ENCODE measurements at regions not wholly inside any gene's neighbourhood (a gene's known extent, or its start where the extent isn't known, plus 50 kb on each side); places are given as distances from the start of the nearest gene placed in this dataset.
"Not testable (repeated sequence)": the region's sequence is repeated elsewhere in the genome, so short reads cannot be mapped to it uniquely, and the experiment has no call there.

- H3K4me1 ChIP-seq (ENCODE audit: control insufficient read depth, insufficient read depth, low read length); H3K27me3 ChIP-seq (ENCODE audit: control insufficient read depth, insufficient read depth, low read length); H3K4me3 ChIP-seq (ENCODE audit: low read length); H3K4me2 ChIP-seq (ENCODE audit: low read length); H3K9ac ChIP-seq (ENCODE audit: low read depth, low read length); H3K36me3 ChIP-seq (ENCODE audit: insufficient read depth, low read length); H3K9me3 ChIP-seq (replicated peaks; ENCODE audit: low read length): not testable (repeated sequence)
These were observed 51.3 kb upstream of the RIOK2 start for GRCh38 chr5:97234380-97234779.

DNA sequence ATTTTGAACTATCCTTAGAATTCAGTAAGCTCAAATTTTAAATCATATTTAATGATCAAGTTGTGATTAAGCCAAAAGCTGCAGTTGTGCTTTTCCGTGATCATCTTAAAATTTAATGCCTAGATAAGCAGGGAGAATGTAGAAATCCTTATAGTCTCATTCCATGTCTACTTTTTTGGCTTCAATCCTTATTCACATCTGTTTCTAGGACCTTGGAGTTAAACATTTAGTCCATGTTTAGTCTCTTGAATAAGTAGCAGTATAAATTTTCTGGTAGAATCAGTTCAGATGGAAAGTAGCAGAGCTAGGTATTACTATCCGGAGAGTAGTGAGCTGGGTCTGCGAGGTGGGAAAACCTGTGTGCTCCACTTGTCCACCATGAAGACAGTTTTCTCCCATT is 59.3 kb upstream of the RIOK2 start:
- Histone ChIP-seq H3K4me1 (ENCODE audit: control insufficient read depth, insufficient read depth, low read length) (no peaks in the 10 kb centered on the region), H3K27me3 (ENCODE audit: control insufficient read depth, insufficient read depth, low read length) (no peaks in the 10 kb centered on the region), H3K36me3 (ENCODE audit: insufficient read depth, low read length) (no peaks in the 10 kb centered on the region), H3K9me3 (replicated peaks; ENCODE audit: low read length) (no peaks in the 10 kb centered on the region), H3K9ac (ENCODE audit: low read depth, low read length) (no peak overlapping the region), H3K4me3 (ENCODE audit: low read length) (no peak overlapping the region), H3K4me2 (ENCODE audit: low read length) (no peak overlapping the region)

DNA sequence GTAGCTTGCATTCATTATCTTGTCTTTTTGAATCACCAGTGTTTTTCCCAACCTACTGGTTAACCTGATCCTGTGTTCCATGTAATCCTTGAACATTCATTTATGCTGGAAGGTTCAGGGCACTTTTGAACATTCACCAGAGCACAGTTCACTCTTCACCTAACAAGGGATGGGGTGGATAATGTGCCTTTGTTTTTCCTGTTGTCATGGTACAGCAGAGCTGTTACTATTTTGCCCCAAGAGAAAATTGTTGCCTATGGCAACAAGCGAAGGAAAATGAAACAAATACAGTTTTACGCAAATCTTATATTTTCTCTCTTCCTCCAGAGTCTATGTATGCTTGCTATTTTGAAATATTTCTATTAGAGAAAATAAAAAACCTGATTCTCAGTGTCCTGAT is 60.3 kb upstream of the RIOK2 start:
- Histone ChIP-seq H3K27me3 (ENCODE audit: control insufficient read depth, insufficient read depth, low read length) (no peaks in the 10 kb centered on the region), H3K9me3 (replicated peaks; ENCODE audit: low read length) (no peaks in the 10 kb centered on the region), H3K4me3 (ENCODE audit: low read length) (no peak overlapping the region), H3K4me2 (ENCODE audit: low read length) (no peak overlapping the region), H3K9ac (ENCODE audit: low read depth, low read length) (no peak overlapping the region), H3K36me3 (ENCODE audit: insufficient read depth, low read length) (no peaks in the 10 kb centered on the region), H3K4me1 (ENCODE audit: control insufficient read depth, insufficient read depth, low read length) (no peaks in the 10 kb centered on the region)

GRCh38 chr5:97245386-97245785 is 62.3 kb upstream of the RIOK2 start:
- Histone ChIP-seq H3K4me1 (ENCODE audit: control insufficient read depth, insufficient read depth, low read length) (no peaks in the 10 kb centered on the region), H3K27me3 (ENCODE audit: control insufficient read depth, insufficient read depth, low read length) (no peaks in the 10 kb centered on the region), H3K9me3 (replicated peaks; ENCODE audit: low read length) (no peaks in the 10 kb centered on the region), H3K9ac (ENCODE audit: low read depth, low read length) (no peak overlapping the region), H3K4me2 (ENCODE audit: low read length) (no peak overlapping the region), H3K4me3 (ENCODE audit: low read length) (no peak overlapping the region), H3K36me3 (ENCODE audit: insufficient read depth, low read length) (no peaks in the 10 kb centered on the region)

DNA sequence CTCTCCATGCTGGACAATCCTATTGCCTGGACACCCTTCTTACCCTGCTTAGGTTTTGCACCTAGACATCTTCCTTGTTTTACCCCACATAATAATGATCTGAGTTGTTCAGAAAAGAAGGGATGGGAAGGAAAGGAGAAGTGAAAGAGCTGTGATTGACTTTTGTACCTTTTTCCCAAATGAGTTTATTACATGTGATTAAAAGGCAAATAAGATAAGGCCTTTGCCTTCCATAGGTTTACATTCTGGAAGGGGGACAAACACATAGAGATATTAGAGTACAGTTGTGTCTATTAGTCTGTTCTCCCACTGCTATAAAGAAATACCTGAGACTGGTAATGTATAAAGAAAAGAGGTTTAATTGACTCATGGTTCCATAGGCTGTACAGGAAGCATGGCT is 67.1 kb upstream of the RIOK2 start:
- Histone ChIP-seq H3K27me3 (ENCODE audit: control insufficient read depth, insufficient read depth, low read length) (no peaks in the 10 kb centered on the region), H3K4me2 (ENCODE audit: low read length) (no peak overlapping the region), H3K36me3 (ENCODE audit: insufficient read depth, low read length) (no peaks in the 10 kb centered on the region), H3K9me3 (replicated peaks; ENCODE audit: low read length) (no peaks in the 10 kb centered on the region), H3K9ac (ENCODE audit: low read depth, low read length) (no peak overlapping the region), H3K4me3 (ENCODE audit: low read length) (no peak overlapping the region), H3K4me1 (ENCODE audit: control insufficient read depth, insufficient read depth, low read length) (no peaks in the 10 kb centered on the region)

GRCh38 chr5:97266076-97266475 is 83.0 kb upstream of the RIOK2 start:
- no peak overlapping the region for H3K4me3 ChIP-seq (ENCODE audit: low read length)
- no peaks in the 10 kb centered on the region for H3K27me3 ChIP-seq (ENCODE audit: control insufficient read depth, insufficient read depth, low read length)
- no peak overlapping the region for H3K4me2 ChIP-seq (ENCODE audit: low read length)
- H3K9me3 ChIP-seq (replicated peaks; ENCODE audit: low read length), result no peaks in the 10 kb centered on the region
- H3K9ac ChIP-seq (ENCODE audit: low read depth, low read length), result no peak overlapping the region
- H3K36me3 ChIP-seq (ENCODE audit: insufficient read depth, low read length), result no peaks in the 10 kb centered on the region
- no peaks in the 10 kb centered on the region for H3K4me1 ChIP-seq (ENCODE audit: control insufficient read depth, insufficient read depth, low read length)

- no peaks in the 10 kb centered on the region for H3K36me3 ChIP-seq (ENCODE audit: insufficient read depth, low read length)
These were observed 83.5 kb upstream of the RIOK2 start for GRCh38 chr5:97266576-97266975.

GRCh38 chr5:97267767-97268166 is 84.7 kb upstream of the RIOK2 start:
- H3K9me3 ChIP-seq (replicated peaks; ENCODE audit: low read length), result peaks cover 5% of the 10 kb centered on the region
- no peaks in the 10 kb centered on the region for H3K4me1 ChIP-seq (ENCODE audit: control insufficient read depth, insufficient read depth, low read length)
- no peaks in the 10 kb centered on the region for H3K27me3 ChIP-seq (ENCODE audit: control insufficient read depth, insufficient read depth, low read length)
- H3K36me3 ChIP-seq (ENCODE audit: insufficient read depth, low read length), result no peaks in the 10 kb centered on the region
- no peak overlapping the region for H3K9ac ChIP-seq (ENCODE audit: low read depth, low read length)
- no peak overlapping the region for H3K4me3 ChIP-seq (ENCODE audit: low read length)
- no peak overlapping the region for H3K4me2 ChIP-seq (ENCODE audit: low read length)

More at GRCh38 chr5:97266576-97266975, 83.5 kb upstream of the RIOK2 start:
- H3K4me2 ChIP-seq (ENCODE audit: low read length), result no peak overlapping the region
- no peaks in the 10 kb centered on the region for H3K9me3 ChIP-seq (replicated peaks; ENCODE audit: low read length)
- no peak overlapping the region for H3K9ac ChIP-seq (ENCODE audit: low read depth, low read length)
- no peak overlapping the region for H3K4me3 ChIP-seq (ENCODE audit: low read length)
- no peaks in the 10 kb centered on the region for H3K4me1 ChIP-seq (ENCODE audit: control insufficient read depth, insufficient read depth, low read length)
- no peaks in the 10 kb centered on the region for H3K27me3 ChIP-seq (ENCODE audit: control insufficient read depth, insufficient read depth, low read length)

DNA sequence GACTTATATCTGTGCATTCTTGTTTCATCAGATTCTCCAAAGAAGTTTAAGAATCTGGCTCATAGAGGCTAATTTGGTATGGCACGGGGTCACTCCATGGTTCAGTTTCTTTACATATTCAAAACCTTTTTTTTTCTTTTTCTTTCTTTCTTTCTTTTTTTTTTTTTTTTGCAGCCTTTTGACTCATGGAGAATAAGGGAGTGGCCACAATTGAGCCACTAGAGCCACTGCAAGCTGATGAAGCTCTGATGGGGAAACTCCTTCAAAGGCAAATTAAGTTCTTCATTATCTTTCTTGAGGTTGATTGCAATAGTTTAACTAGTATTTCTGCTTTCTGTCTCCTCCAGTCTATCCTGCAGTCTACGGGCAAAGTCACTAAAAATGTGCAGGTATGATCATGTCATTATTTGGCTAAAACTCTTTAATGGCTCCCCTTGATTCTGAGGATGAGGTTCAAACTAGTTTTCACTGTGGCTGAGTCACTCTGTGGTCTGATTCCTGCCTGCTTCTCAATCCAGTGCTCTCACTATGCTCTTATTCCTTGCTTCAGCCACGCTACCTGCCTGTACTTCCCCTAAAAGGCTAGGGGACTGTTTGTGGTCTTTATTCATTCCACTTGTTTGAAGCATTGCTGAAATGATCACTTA is 93.5 kb upstream of the RIOK2 start:
- H3K4me3 ChIP-seq (ENCODE audit: low read length), result no peak overlapping the region
- H3K36me3 ChIP-seq (ENCODE audit: insufficient read depth, low read length), result no peaks in the 10 kb centered on the region
- peaks cover 5% of the 10 kb centered on the region for H3K9me3 ChIP-seq (replicated peaks; ENCODE audit: low read length)
- H3K27me3 ChIP-seq (ENCODE audit: control insufficient read depth, insufficient read depth, low read length), result no peaks in the 10 kb centered on the region
- H3K4me2 ChIP-seq (ENCODE audit: low read length), result no peak overlapping the region
- H3K4me1 ChIP-seq (ENCODE audit: control insufficient read depth, insufficient read depth, low read length), result no peaks in the 10 kb centered on the region
- H3K9ac ChIP-seq (ENCODE audit: low read depth, low read length), result no peak overlapping the region

- no peaks in the 10 kb centered on the region for H3K27me3 ChIP-seq (ENCODE audit: control insufficient read depth, insufficient read depth, low read length)
- peaks cover 4% of the 10 kb centered on the region for H3K9me3 ChIP-seq (replicated peaks; ENCODE audit: low read length)
- no peak overlapping the region for H3K4me2 ChIP-seq (ENCODE audit: low read length)
- H3K36me3 ChIP-seq (ENCODE audit: insufficient read depth, low read length), result no peaks in the 10 kb centered on the region
- no peak overlapping the region for H3K4me3 ChIP-seq (ENCODE audit: low read length)
- no peak overlapping the region for H3K9ac ChIP-seq (ENCODE audit: low read depth, low read length)
- H3K4me1 ChIP-seq (ENCODE audit: control insufficient read depth, insufficient read depth, low read length), result no peaks in the 10 kb centered on the region
These were observed 98.2 kb upstream of the RIOK2 start for GRCh38 chr5:97281257-97281656.

DNA sequence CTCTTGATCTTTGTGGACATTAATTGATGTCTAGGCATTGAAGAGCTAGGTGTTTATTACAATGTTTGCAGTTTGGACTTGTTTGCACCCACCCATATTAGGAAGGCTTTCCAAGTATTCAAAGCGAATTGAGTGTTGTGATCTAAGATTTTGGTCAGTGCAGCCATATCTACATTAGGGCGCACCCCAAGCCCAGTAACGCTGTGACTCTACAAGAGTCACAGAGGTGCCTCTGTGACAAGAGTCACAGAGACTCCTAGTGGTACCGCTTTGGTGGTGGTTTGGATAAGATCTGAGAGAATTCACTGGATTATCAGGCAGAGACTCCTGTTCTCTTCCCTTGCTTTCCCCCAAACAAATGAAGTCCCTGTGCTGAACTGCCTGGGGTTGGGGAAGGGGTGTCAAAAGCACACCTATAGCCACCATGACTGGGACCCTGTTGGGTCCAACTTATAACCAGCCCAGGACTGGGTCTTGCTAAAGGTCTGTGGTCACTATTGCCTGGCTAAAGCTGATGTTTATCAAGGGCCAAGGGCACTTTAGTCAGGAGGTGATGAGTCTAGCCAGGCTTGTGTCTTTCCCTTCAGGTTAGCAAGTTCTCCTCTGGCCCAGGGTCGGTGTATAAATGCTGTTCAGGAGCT is 114.1 kb upstream of the RIOK2 start:
- H3K4me2 ChIP-seq (ENCODE audit: low read length), result no peak overlapping the region
- no peaks in the 10 kb centered on the region for H3K4me1 ChIP-seq (ENCODE audit: control insufficient read depth, insufficient read depth, low read length)
- no peak overlapping the region for H3K9ac ChIP-seq (ENCODE audit: low read depth, low read length)
- H3K9me3 ChIP-seq (replicated peaks; ENCODE audit: low read length), result no peaks in the 10 kb centered on the region
- H3K4me3 ChIP-seq (ENCODE audit: low read length), result no peak overlapping the region
- no peaks in the 10 kb centered on the region for H3K36me3 ChIP-seq (ENCODE audit: insufficient read depth, low read length)
- no peaks in the 10 kb centered on the region for H3K27me3 ChIP-seq (ENCODE audit: control insufficient read depth, insufficient read depth, low read length)

- H3K27me3 ChIP-seq (ENCODE audit: control insufficient read depth, insufficient read depth, low read length), result no peaks in the 10 kb centered on the region
- no peaks in the 10 kb centered on the region for H3K36me3 ChIP-seq (ENCODE audit: insufficient read depth, low read length)
- no peak overlapping the region for H3K9ac ChIP-seq (ENCODE audit: low read depth, low read length)
- no peaks in the 10 kb centered on the region for H3K9me3 ChIP-seq (replicated peaks; ENCODE audit: low read length)
- H3K4me2 ChIP-seq (ENCODE audit: low read length), result no peak overlapping the region
- no peak overlapping the region for H3K4me3 ChIP-seq (ENCODE audit: low read length)
- H3K4me1 ChIP-seq (ENCODE audit: control insufficient read depth, insufficient read depth, low read length), result no peaks in the 10 kb centered on the region
These were observed 114.7 kb upstream of the RIOK2 start for GRCh38 chr5:97297704-97298091.
